ENCODE measurements at regions not wholly inside any gene's neighbourhood (a gene's known extent, or its start where the extent isn't known, plus 50 kb on each side); places are given as distances from the start of the nearest gene placed in this dataset.

DNA sequence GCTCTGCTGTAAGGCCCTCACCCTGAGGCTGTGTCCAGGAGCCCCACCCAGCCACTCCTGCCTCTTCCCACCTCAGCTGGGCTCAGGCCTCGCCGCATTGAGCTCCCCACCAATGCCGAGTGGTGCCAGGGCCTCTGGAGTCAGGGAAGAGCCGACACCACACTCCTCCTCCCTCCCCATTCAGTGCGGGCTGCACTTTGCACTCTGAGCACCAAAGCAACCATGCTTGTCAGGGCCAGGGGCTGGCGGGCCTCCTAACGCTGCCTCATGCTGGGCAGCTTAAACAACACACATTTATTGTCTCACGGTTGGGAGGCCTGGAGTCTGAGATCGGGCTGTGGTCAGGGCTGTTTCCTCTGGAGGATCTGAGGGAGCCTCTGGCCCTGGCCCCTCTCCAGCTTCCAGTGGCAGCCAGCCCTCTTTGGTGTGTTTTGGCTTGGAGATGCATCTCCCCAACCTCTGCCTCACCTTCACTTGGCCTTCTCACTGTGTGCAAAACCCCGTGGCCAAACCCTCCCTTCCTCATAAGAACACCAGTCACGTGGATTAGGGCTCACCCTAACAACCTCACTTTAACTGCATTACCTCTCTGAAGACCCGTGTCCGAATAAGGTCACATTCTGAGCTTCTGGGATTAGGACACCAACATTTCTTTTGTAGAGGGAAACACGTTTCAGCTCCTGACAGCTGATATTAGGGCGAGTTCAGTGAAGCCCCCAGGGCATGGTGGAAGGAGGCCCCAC lies 157.8 kb downstream of the MED10 start:
- no peak for DNase-seq (ENCODE audit: low read depth)
- H3K4me3 ChIP-seq (ENCODE audit: low read depth, low read length): no peak overlapping the region
- TF ChIP-seq, protein P1, sequence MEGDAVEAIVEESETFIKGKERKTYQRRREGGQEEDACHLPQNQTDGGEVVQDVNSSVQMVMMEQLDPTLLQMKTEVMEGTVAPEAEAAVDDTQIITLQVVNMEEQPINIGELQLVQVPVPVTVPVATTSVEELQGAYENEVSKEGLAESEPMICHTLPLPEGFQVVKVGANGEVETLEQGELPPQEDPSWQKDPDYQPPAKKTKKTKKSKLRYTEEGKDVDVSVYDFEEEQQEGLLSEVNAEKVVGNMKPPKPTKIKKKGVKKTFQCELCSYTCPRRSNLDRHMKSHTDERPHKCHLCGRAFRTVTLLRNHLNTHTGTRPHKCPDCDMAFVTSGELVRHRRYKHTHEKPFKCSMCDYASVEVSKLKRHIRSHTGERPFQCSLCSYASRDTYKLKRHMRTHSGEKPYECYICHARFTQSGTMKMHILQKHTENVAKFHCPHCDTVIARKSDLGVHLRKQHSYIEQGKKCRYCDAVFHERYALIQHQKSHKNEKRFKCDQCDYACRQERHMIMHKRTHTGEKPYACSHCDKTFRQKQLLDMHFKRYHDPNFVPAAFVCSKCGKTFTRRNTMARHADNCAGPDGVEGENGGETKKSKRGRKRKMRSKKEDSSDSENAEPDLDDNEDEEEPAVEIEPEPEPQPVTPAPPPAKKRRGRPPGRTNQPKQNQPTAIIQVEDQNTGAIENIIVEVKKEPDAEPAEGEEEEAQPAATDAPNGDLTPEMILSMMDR (IDR thresholded peaks at IDR 0.05; ENCODE audit: control insufficient read depth, extremely low read depth, insufficient read depth): no peak

DNA sequence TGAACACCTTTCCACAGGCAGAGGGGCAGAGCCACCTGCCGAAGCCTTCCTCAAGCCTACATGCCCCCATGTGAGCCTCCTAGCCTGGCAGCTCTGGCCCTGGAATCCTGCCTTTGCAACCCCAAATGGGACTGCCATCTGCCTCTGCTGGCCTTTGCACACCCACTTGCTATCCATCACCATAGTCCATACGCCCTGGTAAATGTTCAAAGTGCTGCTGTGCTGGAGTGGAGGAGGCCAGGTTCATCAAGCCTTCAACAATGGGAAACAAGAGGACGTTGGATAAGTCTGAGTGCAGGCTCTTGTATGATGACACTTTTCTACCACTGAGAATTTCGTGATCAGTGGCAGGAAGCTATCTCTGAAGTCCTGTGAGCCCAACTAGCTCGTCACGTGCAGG lies 159.8 kb downstream of the MED10 start:
- TF ChIP-seq, protein P1 (IDR thresholded peaks at IDR 0.05; ENCODE audit: control insufficient read depth, extremely low read depth, insufficient read depth): no peak
- DNase-seq (ENCODE audit: low read depth): no peak
- H3K4me3 ChIP-seq (ENCODE audit: low read depth, low read length): no peak overlapping the region

DNA sequence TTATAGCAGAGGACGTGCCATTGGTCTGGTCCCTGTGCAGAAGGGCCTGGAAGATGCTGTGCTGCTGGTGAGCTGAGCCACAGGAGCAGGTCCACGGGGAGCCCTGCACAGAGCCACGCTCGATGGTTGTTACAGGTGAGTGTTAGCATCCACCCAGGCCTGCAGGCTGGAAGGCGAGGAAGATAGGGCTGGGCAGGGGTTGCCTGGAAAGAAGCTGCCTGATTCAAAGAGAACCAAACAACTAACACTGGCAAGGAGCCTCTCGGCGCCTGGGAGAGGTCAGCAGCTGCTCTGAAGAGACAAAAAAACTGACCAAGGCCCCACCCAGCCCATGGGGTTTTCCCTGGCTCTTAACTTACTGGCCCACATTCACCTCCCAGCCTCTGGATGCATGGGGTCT lies 160.2 kb downstream of the MED10 start:
- TF ChIP-seq, protein P1 (IDR thresholded peaks at IDR 0.05; ENCODE audit: control insufficient read depth, extremely low read depth, insufficient read depth): no peak
- DNase-seq (ENCODE audit: low read depth): no peak
- no peak overlapping the region for H3K4me3 ChIP-seq (ENCODE audit: low read depth, low read length)

DNA sequence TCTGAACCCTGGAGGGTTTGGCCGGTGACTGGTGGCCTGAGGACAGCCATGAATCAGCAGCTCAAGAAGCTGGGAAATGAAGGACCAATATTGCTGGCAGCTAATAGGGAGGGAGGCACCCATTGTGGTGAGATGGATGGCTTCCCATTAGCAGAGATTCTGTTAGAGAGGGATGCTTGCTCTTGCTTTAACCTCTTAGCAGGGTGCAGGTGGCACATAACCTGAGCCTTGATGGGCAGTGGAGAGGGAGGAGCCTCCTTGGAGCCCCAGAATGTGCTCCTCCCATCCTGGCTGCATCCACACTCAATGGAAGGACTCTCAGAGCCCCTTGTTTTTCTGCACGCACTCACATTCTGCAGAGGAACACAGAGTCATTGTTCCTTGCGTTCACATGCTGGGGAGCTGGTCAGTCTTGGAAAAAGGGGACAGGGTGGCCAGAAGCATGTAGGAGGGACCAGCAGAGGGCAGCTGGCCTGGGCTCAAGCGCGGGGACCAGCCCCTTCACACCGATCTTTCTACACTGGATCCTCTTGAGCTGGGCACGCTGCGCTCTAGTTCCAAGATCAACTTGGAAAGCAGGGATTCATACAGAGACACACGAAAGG lies 161.8 kb downstream of the MED10 start:
- TF ChIP-seq, protein P1 (IDR thresholded peaks at IDR 0.05; ENCODE audit: control insufficient read depth, extremely low read depth, insufficient read depth): no peak
- DNase-seq (ENCODE audit: low read depth): no peak
- no peak overlapping the region for H3K4me3 ChIP-seq (ENCODE audit: low read depth, low read length)

DNA sequence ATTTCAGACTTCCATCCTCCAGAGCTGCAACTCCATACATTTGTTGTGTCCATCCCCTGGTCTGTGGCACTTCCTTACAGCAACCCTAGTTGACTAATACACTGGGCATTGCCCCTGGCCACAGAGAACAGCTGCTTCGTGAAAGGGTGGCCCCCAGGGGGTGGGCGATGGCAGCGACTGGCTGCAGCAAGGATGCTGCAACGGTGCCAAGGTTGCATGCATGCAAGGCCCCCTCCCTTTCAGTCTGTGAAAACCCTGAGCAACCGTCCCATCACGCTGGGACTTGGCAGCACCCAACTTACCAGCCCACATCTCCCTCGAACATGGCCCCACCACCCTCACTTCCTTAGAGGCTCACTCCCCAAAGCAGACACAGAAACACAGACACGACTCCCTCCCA lies 162.5 kb downstream of the MED10 start:
- TF ChIP-seq, protein P1 (IDR thresholded peaks at IDR 0.05; ENCODE audit: control insufficient read depth, extremely low read depth, insufficient read depth): no peak
- DNase-seq (ENCODE audit: low read depth): no peak
- H3K4me3 ChIP-seq (ENCODE audit: low read depth, low read length): no peak overlapping the region

DNA sequence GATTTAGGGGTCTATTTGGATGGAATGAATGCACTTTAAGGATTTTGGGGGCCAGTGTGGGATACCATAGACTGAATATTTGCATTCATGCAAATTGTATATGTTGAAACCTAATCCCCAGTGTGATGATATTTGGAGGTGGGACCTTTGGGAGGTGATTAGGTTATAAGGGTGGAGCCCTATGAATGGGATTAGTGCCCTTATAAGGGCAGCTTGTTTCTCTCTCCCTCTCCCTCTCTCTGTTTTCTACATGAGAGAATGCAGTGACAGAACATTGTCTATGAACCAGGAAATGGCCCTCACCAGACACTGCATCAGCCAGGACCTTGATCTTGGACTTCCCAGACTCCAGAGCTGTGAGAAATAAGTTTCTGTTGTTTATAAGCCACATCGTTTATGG lies 166.1 kb downstream of the MED10 start:
- TF ChIP-seq, protein P1 (IDR thresholded peaks at IDR 0.05; ENCODE audit: control insufficient read depth, extremely low read depth, insufficient read depth): no peak
- H3K4me3 ChIP-seq (ENCODE audit: low read depth, low read length): no peak overlapping the region
- DNase-seq (ENCODE audit: low read depth): no peak
